PC-9 (cell line): ENCODE measurements at regions not wholly inside any gene's neighbourhood (a gene's known extent, or its start where the extent isn't known, plus 50 kb on each side); places are given as distances from the start of the nearest gene placed in this dataset.

Experiments
- CTCF ChIP-seq: fragments of 200-600 bp; sonication (generic); conservative IDR thresholded peaks from 2 replicates; pipeline ENCODE4 v1.6.1; 2017; ENCODE audit warnings: mixed run types, antibody characterized with exemption, mild to moderate bottlenecking, moderate library complexity
- EZH2 ChIP-seq: fragments of 200-600 bp; sonication (generic); IDR thresholded peaks from 2 replicates; pipeline ENCODE4 v1.8.0; 2017; ENCODE audit warnings: antibody characterized with exemption, low read depth

DNA sequence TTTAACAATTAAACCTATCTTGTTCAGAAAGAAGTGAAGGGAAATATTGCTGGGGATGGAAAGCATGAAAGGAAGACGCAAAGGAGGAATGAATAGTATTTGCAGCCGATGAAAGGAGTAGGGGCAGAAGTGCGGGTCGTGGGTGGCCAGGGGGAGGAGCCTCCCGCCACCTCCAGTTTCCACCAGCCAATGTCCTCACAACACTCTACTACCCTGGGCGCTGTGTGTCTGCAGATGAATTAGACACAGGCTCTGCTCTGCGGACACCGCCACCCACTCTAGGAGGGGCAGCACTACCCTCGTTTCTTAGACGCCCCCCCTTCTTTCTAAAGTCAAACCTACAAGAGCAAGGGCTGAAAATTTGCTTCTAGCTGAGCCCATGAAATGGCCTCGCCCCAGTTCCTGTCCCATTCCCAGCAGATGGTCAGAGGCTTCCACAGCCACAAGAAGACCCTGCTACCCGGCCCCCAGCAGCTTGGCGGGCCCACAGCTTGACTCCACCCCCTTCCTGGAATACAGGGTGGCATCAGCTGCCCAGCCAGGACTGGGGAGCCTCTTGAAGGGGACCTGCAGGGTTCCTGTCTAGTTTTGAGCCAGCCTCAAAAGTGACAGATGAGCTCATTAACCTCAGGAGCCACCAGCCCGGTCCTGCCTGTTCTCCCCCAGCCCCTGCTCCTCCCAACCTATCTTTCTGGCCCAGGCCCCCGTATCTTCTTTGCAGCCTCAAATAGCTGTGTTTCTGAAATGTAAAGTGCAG is 268.1 kb downstream of the BUD13 start:
- TF ChIP-seq CTCF (no peak), EZH2 (no peak)
